ENCODE measurements at regions not wholly inside any gene's neighbourhood (a gene's known extent, or its start where the extent isn't known, plus 50 kb on each side); places are given as distances from the start of the nearest gene placed in this dataset.
"Not testable (repeated sequence)": the region's sequence is repeated elsewhere in the genome, so short reads cannot be mapped to it uniquely, and the experiment has no call there.

GRCh38 chr1:101122452-101123166, 97.0 kb upstream of the DPH5 start:
- DNase-seq, result no peak

GRCh38 chr1:101121975-101122374, 96.4 kb upstream of the DPH5 start:
- DNase-seq, result no peak

- no peak for DNase-seq
Measured at GRCh38 chr1:101121504-101121903, 95.9 kb upstream of the DPH5 start.

GRCh38 chr1:101120868-101121267, 95.3 kb upstream of the DPH5 start:
- no peak for DNase-seq

GRCh38 chr1:101119289-101119688, 93.7 kb upstream of the DPH5 start:
- no peak for DNase-seq

GRCh38 chr1:101116006-101116405, 90.4 kb upstream of the DPH5 start:
- no peak for DNase-seq

- no peak for DNase-seq
Measured at GRCh38 chr1:101115112-101115511, 89.5 kb upstream of the DPH5 start.

GRCh38 chr1:101114128-101114527, 88.5 kb upstream of the DPH5 start:
- DNase-seq, result not testable (repeated sequence)

- DNase-seq, result peak in 3 of 4 experiments; percentile 3 to 68 (median 41)
Measured at GRCh38 chr1:101112051-101112780, 86.6 kb upstream of the DPH5 start.

- DNase-seq, result no peak
Measured at GRCh38 chr1:101111461-101111860, 85.9 kb upstream of the DPH5 start.

- no peak for DNase-seq
Measured at GRCh38 chr1:101109791-101110190, 84.2 kb upstream of the DPH5 start.

- no peak for DNase-seq
Measured at GRCh38 chr1:101108111-101108500, 82.5 kb upstream of the DPH5 start.

- no peak for DNase-seq
Measured at GRCh38 chr1:101107496-101108110, 82.0 kb upstream of the DPH5 start.

- no peak for DNase-seq
Measured at GRCh38 chr1:101105877-101106276, 80.3 kb upstream of the DPH5 start.

GRCh38 chr1:101102426-101103156, 77.0 kb upstream of the DPH5 start:
- DNase-seq, result no peak

- no peak for DNase-seq
Measured at GRCh38 chr1:101101360-101101759, 75.8 kb upstream of the DPH5 start.

GRCh38 chr1:101100674-101101073, 75.1 kb upstream of the DPH5 start:
- no peak for DNase-seq

GRCh38 chr1:101098907-101099306, 73.3 kb upstream of the DPH5 start:
- no peak for DNase-seq

GRCh38 chr1:101098327-101098726, 72.7 kb upstream of the DPH5 start:
- DNase-seq, result no peak

GRCh38 chr1:101089613-101090338, 64.2 kb upstream of the DPH5 start:
- no peak for DNase-seq

GRCh38 chr1:101088431-101088830, 62.8 kb upstream of the DPH5 start:
- DNase-seq, result no peak

GRCh38 chr1:101086783-101087182, 61.2 kb upstream of the DPH5 start:
- no peak for DNase-seq

Measured in activated naive CD4-positive, alpha-beta T cell (primary cell).